Fibroblast of lung (primary cell): ENCODE measurements at regions not wholly inside any gene's neighbourhood (a gene's known extent, or its start where the extent isn't known, plus 50 kb on each side); places are given as distances from the start of the nearest gene placed in this dataset.

Source experiments
- DNase-seq, 2 donors: peaks; one replicate each; pipeline versions ENCODE4 v3.0.0 to v3.0.0-alpha.2; 2010; ENCODE audit warnings: low read depth in 2 of 2
- H2AFZ ChIP-seq: 2 replicates; pipeline ENCODE4 v1.5.1; 2012; ENCODE audit warnings: low read length, control low read depth, inconsistent platforms
- H3K27ac ChIP-seq: 2 replicates; pipeline ENCODE4 v1.5.1; 2011; ENCODE audit warnings: low read length, control low read depth; ENCODE audit not compliant: insufficient read depth
- H3K27me3 ChIP-seq: 2 replicates; pipeline ENCODE4 v1.5.1; 2011; ENCODE audit warnings: mild to moderate bottlenecking, low read length; ENCODE audit not compliant: control insufficient read depth, insufficient read depth
- H3K36me3 ChIP-seq: 2 replicates; pipeline ENCODE4 v1.5.1; 2011; ENCODE audit warnings: low read length; ENCODE audit not compliant: control insufficient read depth, insufficient read depth
- H3K4me1 ChIP-seq: 2 replicates; pipeline ENCODE4 v1.5.1; 2011; ENCODE audit warnings: low read length; ENCODE audit not compliant: control insufficient read depth, insufficient read depth; ENCODE audit errors: extremely low read depth
- H3K4me2 ChIP-seq: 2 replicates; pipeline ENCODE4 v1.5.1; 2011; ENCODE audit warnings: low read length, control low read depth; ENCODE audit not compliant: insufficient read depth; ENCODE audit errors: extremely low read depth
- H3K4me3 ChIP-seq, 4 experiments: fragments of 200-600 bp in 1 of 4; sonication (generic) in 1 of 4; replicated peaks in 1 of 4; 2 replicates each; pipeline ENCODE4 v1.5.1; 2011 to 2016; ENCODE audit warnings: low read length in 4 of 4, low read depth in 3 of 4, mild to moderate bottlenecking in 3 of 4, control low read depth in 2 of 4, inconsistent platforms in 1 of 4, mixed read lengths in 1 of 4; ENCODE audit not compliant: insufficient read depth in 1 of 4; ENCODE audit errors: control extremely low read depth in 1 of 4
- H3K79me2 ChIP-seq: 2 replicates; pipeline ENCODE4 v1.5.1; 2012; ENCODE audit warnings: mild to moderate bottlenecking, low read length, inconsistent platforms; ENCODE audit not compliant: control insufficient read depth, insufficient read depth
- H3K9ac ChIP-seq: 2 replicates; pipeline ENCODE4 v1.5.1; 2011; ENCODE audit warnings: mild to moderate bottlenecking, low read length, control low read depth; ENCODE audit not compliant: insufficient read depth
- H3K9me3 ChIP-seq: 2 replicates; pipeline ENCODE4 v1.5.1; 2012; ENCODE audit warnings: low read depth, low read length; ENCODE audit not compliant: control insufficient read depth, insufficient read depth
- H4K20me1 ChIP-seq: 2 replicates; pipeline ENCODE4 v1.5.1; 2011; ENCODE audit warnings: low read length; ENCODE audit not compliant: control insufficient read depth, insufficient read depth; ENCODE audit errors: extremely low read depth
- EZH2 ChIP-seq: IDR thresholded peaks from 2 replicates; pipeline ENCODE4 v1.5.1; 2012; ENCODE audit warnings: low read length, control low read depth, mild to moderate bottlenecking; ENCODE audit errors: missing control alignments
- TF ChIP-seq, protein P1 (sequence below), 2 donors: IDR thresholded peaks in 1 of 2; conservative IDR thresholded peaks in 1 of 2; 1 replicate in 1 of 2; 2 replicates in 1 of 2; pipeline ENCODE4 v1.5.1; 2011 to 2012; ENCODE audit warnings: low read length in 2 of 2, control low read depth in 1 of 2, inconsistent platforms in 1 of 2, low read depth in 1 of 2, mild to moderate bottlenecking in 1 of 2

DNA sequence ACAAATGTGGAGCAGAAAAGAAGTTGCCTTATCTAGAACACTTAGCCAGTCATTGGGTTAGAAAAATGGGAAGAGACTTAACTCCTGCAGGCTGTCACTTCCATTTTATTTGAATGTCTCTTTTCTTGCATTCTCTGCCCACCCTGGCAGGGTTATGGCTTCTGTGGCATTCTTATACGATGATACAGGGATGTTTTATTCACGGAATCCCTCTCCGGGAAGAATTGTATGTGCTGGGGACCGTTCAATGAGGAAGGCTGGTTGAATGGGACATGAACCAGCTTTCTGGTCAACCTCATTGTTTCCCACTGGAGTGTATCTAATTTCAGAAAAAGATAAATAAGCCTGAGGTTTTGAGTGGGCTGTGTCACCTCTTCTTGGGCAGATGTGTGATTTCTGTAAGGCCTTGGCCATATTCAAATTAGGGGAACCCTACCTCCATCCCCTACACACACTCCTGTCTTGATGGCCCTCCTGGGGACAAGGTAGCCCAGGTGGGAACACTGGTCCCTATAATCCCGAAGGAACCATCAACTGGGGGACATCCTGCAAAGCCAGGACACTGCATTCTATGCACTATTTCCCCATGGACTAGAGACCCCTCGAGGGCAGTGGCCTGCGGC, 174.8 kb upstream of the GSC start:
- no peak for DNase-seq
- Histone ChIP-seq H3K9me3 (no peaks in the 10 kb centered on the region), H3K79me2 (no peaks in the 10 kb centered on the region), H2AFZ (no peak overlapping the region), H3K9ac (no peak overlapping the region), H3K4me2 (no peak overlapping the region), H3K36me3 (no peaks in the 10 kb centered on the region), H3K27ac (no peak overlapping the region), H3K4me1 (no peaks in the 10 kb centered on the region), H4K20me1 (no peaks in the 10 kb centered on the region), H3K4me3 (no peak overlapping the region), H3K27me3 (no peaks in the 10 kb centered on the region)
- no peak for TF ChIP-seq EZH2

DNA sequence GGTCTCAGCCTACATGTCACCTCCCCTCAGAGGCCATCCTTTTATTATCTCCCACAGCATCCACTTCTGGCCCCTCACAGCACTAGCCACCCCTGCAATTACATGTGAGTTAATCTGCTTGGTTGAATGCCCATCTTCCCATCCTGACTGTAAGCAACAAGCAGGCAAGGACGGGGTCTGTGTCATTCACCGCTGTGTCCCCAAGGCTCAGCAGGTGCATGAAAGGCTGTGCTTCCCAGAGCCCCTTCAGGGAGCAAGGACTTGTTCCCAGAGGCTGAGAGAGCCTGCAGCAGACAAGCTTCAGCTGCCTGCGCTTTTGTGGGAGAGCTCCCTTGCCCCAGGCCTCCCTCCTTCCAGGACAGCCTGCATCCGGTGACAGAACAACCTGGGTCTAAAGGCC, 172.7 kb upstream of the GSC start:
- H4K20me1 ChIP-seq: no peaks in the 10 kb centered on the region
- H3K27ac ChIP-seq: no peak overlapping the region
- DNase-seq: no peak
- no peaks in the 10 kb centered on the region for H3K27me3 ChIP-seq
- H3K9me3 ChIP-seq: no peaks in the 10 kb centered on the region
- H3K4me1 ChIP-seq: no peaks in the 10 kb centered on the region
- no peaks in the 10 kb centered on the region for H3K79me2 ChIP-seq
- H3K9ac ChIP-seq: no peak overlapping the region
- no peak overlapping the region for H3K4me2 ChIP-seq
- no peak overlapping the region for H2AFZ ChIP-seq
- TF ChIP-seq EZH2: no peak
- TF ChIP-seq, protein P1, sequence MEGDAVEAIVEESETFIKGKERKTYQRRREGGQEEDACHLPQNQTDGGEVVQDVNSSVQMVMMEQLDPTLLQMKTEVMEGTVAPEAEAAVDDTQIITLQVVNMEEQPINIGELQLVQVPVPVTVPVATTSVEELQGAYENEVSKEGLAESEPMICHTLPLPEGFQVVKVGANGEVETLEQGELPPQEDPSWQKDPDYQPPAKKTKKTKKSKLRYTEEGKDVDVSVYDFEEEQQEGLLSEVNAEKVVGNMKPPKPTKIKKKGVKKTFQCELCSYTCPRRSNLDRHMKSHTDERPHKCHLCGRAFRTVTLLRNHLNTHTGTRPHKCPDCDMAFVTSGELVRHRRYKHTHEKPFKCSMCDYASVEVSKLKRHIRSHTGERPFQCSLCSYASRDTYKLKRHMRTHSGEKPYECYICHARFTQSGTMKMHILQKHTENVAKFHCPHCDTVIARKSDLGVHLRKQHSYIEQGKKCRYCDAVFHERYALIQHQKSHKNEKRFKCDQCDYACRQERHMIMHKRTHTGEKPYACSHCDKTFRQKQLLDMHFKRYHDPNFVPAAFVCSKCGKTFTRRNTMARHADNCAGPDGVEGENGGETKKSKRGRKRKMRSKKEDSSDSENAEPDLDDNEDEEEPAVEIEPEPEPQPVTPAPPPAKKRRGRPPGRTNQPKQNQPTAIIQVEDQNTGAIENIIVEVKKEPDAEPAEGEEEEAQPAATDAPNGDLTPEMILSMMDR (conservative IDR thresholded peaks at IDR 0.05 in 1 of 2, IDR thresholded peaks at IDR 0.05 in 1 of 2; ENCODE audit: low read depth in 1 of 2, low read length in 2 of 2): no peak
- H3K36me3 ChIP-seq: no peaks in the 10 kb centered on the region
- no peak overlapping the region for H3K4me3 ChIP-seq

DNA sequence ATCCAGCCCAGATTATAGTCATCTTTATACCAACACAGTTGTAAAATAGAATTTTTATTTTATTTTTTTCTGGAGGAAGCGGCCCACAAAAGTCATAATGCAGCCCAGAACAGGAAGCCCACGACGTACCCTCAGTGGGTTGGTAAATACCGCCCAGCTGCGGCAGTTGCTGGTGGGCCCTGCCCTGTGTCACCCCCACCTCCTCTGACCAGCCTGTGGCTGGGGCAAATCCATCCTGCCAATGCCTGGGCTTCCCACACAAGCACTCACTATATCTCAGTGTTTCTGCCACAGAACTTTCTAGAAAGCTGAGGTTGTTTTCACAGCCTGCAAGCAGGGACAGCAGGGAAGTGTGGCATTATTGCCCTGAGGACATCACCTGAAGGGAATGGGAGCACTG, 171.4 kb upstream of the GSC start:
- H3K4me2 ChIP-seq: no peak overlapping the region
- no peaks in the 10 kb centered on the region for H3K27me3 ChIP-seq
- no peaks in the 10 kb centered on the region for H3K36me3 ChIP-seq
- TF ChIP-seq, protein P1 (conservative IDR thresholded peaks at IDR 0.05 in 1 of 2, IDR thresholded peaks at IDR 0.05 in 1 of 2; ENCODE audit: low read depth in 1 of 2, low read length in 2 of 2): no peak
- no peak for TF ChIP-seq EZH2
- H3K9ac ChIP-seq: no peak overlapping the region
- no peaks in the 10 kb centered on the region for H3K79me2 ChIP-seq
- H3K9me3 ChIP-seq: no peaks in the 10 kb centered on the region
- no peak overlapping the region for H2AFZ ChIP-seq
- H3K4me3 ChIP-seq: no peak overlapping the region
- H3K27ac ChIP-seq: no peak overlapping the region
- no peak for DNase-seq
- H3K4me1 ChIP-seq: no peaks in the 10 kb centered on the region
- no peaks in the 10 kb centered on the region for H4K20me1 ChIP-seq
